Esophagus squamous epithelium (tissue), 5 donors: ENCODE measurements at regions not wholly inside any gene's neighbourhood (a gene's known extent, or its start where the extent isn't known, plus 50 kb on each side); places are given as distances from the start of the nearest gene placed in this dataset.

Experiments used
- DNase-seq: peaks from one replicate; lab custom pipeline; 2025; lab: John Stamatoyannopoulos, UW
- H3K27ac ChIP-seq, 4 donors: fragments of 200-600 bp; sonication (generic); one replicate each; pipeline ENCODE4 v1.5.1; 2016 to 2019; ENCODE audit warnings: mild to moderate bottlenecking in 1 of 4
- H3K27me3 ChIP-seq, 4 donors: fragments of 200-600 bp; sonication (generic); 1 replicate in 3 of 4; 2 replicates in 1 of 4; pipeline versions ENCODE4 v1.5.1 to v1.6.0; 2017 to 2021; ENCODE audit warnings: antibody characterized with exemption in 1 of 4
- H3K36me3 ChIP-seq, 3 donors: fragments of 200-600 bp; sonication (generic); one replicate each; pipeline ENCODE4 v1.5.1; 2016 to 2019
- H3K4me1 ChIP-seq, 3 donors: fragments of 200-600 bp; sonication (generic); one replicate each; pipeline ENCODE4 v1.5.1; 2017 to 2019
- H3K4me3 ChIP-seq, 4 donors: fragments of 200-600 bp; sonication (generic); 1 replicate in 3 of 4; 2 replicates in 1 of 4; pipeline ENCODE4 v1.5.1; 2016 to 2019; ENCODE audit warnings: mild to moderate bottlenecking in 2 of 4, moderate library complexity in 1 of 4
- H3K9me3 ChIP-seq, 3 donors: fragments of 200-600 bp; sonication (generic); one replicate each; pipeline ENCODE4 v1.5.1; 2016 to 2019
- POLR2A ChIP-seq, 4 donors: fragments of 450-650 bp; IDR thresholded peaks; one replicate each; pipeline ENCODE4 v1.6.1; 2017; ENCODE audit warnings: antibody characterized with exemption in 4 of 4, mild to moderate bottlenecking in 4 of 4, moderate library complexity in 3 of 4
- WGBS, 2 donors: methylation state at CpG; one replicate each; pipeline ENCODE4 v1.1.5; 2018; 5-methylcytosine and 5-hydroxymethylcytosine counted together
- intact Hi-C: fragments of 100-400 bp; cut with DNase I; formaldehyde crosslinking; loops from one replicate; pipeline ENCODE4 v1.15.0; 2022
- TF ChIP-seq, protein P1 (sequence below), 6 experiments: fragments of 450-650 bp in 4 of 6; fragments of 200-600 bp in 2 of 6; sonication (generic) in 2 of 6; IDR thresholded peaks; one replicate each; pipeline ENCODE4 v1.5.1; 2016 to 2019; ENCODE audit warnings: antibody characterized with exemption in 6 of 6, mild to moderate bottlenecking in 4 of 6, moderate library complexity in 4 of 6
- donor health status: DM: yes; HTN: yes; CAD: no.

DNA sequence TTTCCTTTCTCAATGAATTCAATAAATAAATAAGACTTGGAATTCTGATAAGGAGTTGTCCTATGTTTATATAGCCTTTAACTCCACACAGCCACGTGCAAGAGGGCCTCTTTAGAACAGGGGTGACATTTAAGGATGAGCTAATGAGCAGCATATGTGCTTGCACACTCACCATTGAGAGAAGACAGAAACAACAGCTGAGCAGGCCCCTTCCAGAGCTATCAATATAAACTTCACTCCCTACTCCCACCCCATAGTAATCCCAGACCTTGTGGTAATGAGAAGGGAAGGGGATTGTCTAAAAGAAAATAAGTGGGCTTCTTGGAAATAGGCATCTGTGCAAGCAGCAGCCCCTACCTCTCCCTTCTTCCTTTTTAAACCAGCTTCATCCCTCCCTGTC lies 176.0 kb downstream of the SEC16B start:
- Histone ChIP-seq H3K36me3 (no peaks in the 10 kb centered on the region), H3K27me3 (no peaks in the 10 kb centered on the region), H3K9me3 (no peaks in the 10 kb centered on the region), H3K4me3 (no peak overlapping the region), H3K4me1 (no peaks in the 10 kb centered on the region), H3K27ac (no peak overlapping the region)
- intact Hi-C loops: no loop called here
- TF ChIP-seq, protein P1, sequence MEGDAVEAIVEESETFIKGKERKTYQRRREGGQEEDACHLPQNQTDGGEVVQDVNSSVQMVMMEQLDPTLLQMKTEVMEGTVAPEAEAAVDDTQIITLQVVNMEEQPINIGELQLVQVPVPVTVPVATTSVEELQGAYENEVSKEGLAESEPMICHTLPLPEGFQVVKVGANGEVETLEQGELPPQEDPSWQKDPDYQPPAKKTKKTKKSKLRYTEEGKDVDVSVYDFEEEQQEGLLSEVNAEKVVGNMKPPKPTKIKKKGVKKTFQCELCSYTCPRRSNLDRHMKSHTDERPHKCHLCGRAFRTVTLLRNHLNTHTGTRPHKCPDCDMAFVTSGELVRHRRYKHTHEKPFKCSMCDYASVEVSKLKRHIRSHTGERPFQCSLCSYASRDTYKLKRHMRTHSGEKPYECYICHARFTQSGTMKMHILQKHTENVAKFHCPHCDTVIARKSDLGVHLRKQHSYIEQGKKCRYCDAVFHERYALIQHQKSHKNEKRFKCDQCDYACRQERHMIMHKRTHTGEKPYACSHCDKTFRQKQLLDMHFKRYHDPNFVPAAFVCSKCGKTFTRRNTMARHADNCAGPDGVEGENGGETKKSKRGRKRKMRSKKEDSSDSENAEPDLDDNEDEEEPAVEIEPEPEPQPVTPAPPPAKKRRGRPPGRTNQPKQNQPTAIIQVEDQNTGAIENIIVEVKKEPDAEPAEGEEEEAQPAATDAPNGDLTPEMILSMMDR (IDR thresholded peaks at IDR 0.05): no peak
- no peak for TF ChIP-seq POLR2A (IDR thresholded peaks at IDR 0.05)
- DNase-seq: no peak
- 5 to 7% methylated on average over 1 of the region's 1 CpG for WGBS, 2 donors

DNA sequence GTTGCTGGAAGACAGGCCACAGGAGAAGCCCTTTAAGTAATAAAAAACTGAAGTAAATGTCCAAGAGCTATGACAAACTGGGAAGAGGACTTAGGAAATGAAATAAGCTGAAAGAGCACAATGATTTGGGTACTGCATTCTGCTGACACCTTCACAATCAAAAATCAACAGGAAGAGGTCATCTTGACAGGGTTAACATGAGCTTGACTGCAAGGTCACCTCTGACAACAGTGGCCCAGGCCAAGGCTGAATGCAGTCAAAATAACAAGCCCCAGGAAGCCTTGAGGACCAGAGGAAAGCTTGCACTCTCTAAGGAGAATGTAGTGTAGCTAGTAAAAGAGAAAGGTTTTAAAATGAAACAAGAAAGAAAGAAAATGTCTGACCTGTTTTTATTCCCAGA lies 179.3 kb downstream of the SEC16B start:
- TF ChIP-seq, protein P1 (IDR thresholded peaks at IDR 0.05): no peak
- no peak for TF ChIP-seq POLR2A (IDR thresholded peaks at IDR 0.05)
- Histone ChIP-seq H3K27me3 (no peaks in the 10 kb centered on the region), H3K36me3 (no peaks in the 10 kb centered on the region), H3K27ac (no peak overlapping the region), H3K4me3 (no peak overlapping the region), H3K4me1 (no peaks in the 10 kb centered on the region), H3K9me3 (no peaks in the 10 kb centered on the region)
- DNase-seq: no peak
- intact Hi-C loops: no loop called here

GRCh38 chr1:177789956-177790355 lies 179.9 kb downstream of the SEC16B start:
- intact Hi-C loops: no loop called here
- TF ChIP-seq, protein P1 (IDR thresholded peaks at IDR 0.05): no peak
- no peak for TF ChIP-seq POLR2A (IDR thresholded peaks at IDR 0.05)
- no peak for DNase-seq
- H3K36me3 ChIP-seq: no peaks in the 10 kb centered on the region
- no peaks in the 10 kb centered on the region for H3K27me3 ChIP-seq
- 69 to 80% methylated on average over 3 of the region's 3 CpGs for WGBS, 2 donors
- no peak overlapping the region for H3K27ac ChIP-seq
- no peaks in the 10 kb centered on the region for H3K4me1 ChIP-seq
- H3K9me3 ChIP-seq: no peaks in the 10 kb centered on the region
- no peak overlapping the region for H3K4me3 ChIP-seq

DNA sequence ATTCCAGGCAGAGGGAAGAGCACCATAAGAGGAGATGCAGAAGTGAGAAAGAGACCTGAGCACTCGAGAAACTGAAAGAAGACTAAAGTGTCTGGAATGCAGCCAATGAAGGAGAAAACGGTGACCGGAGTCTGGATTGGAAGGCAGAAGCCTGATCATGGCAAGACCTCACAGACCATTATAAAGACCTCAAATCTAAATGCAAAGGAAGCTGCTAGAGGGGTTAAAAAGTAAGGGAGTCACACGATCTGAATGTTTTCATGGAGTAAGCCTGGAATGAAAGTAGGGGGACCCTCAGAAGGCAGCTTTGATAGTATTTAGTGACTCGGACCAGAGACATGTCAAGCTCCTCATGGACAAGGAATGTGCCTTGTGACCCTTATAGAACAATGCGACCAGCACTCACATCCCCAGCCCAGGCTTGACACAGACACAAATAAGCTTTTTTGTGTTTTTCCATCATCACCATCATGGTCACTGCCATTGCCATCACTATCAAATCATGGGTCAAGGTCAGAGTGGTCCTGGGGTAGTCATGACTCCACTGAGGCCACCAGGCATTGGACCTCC lies 183.6 kb downstream of the SEC16B start:
- Histone ChIP-seq H3K9me3 (no peaks in the 10 kb centered on the region), H3K27ac (no peak overlapping the region), H3K4me3 (no peak overlapping the region), H3K27me3 (no peaks in the 10 kb centered on the region), H3K36me3 (no peaks in the 10 kb centered on the region), H3K4me1 (no peaks in the 10 kb centered on the region)
- 65 to 66% methylated on average over 6 of the region's 6 CpGs for WGBS, 2 donors
- TF ChIP-seq POLR2A (IDR thresholded peaks at IDR 0.05): no peak
- TF ChIP-seq, protein P1 (IDR thresholded peaks at IDR 0.05): no peak
- intact Hi-C loops: no loop called here
- no peak for DNase-seq

GRCh38 chr1:177784936-177785335 lies 184.9 kb downstream of the SEC16B start:
- Histone ChIP-seq H3K4me3 (no peak overlapping the region), H3K36me3 (no peaks in the 10 kb centered on the region), H3K27me3 (no peaks in the 10 kb centered on the region), H3K9me3 (no peaks in the 10 kb centered on the region), H3K27ac (no peak overlapping the region), H3K4me1 (no peaks in the 10 kb centered on the region)
- WGBS, 2 donors: 20 to 56% methylated on average over 1 of the region's 1 CpG
- intact Hi-C loops: no loop called here
- DNase-seq: no peak
- TF ChIP-seq POLR2A (IDR thresholded peaks at IDR 0.05): no peak
- TF ChIP-seq, protein P1 (IDR thresholded peaks at IDR 0.05): no peak
